Stimulated activated CD8-positive, alpha-beta memory T cell treated with anti-CD3 and anti-CD28 coated beads, Interleukin-2, amount 100 ng/mL, for 1 hour (primary cell): ENCODE measurements at regions not wholly inside any gene's neighbourhood (a gene's known extent, or its start where the extent isn't known, plus 50 kb on each side); places are given as distances from the start of the nearest gene placed in this dataset.
A peak's percentile ranks its signal among the peaks of the same experiment; 100 is the strongest.

ENCODE experiments used
- DNase-seq, 2 donors: peaks; one replicate each; pipeline ENCODE4 v3.0.0-alpha.2; 2020; ENCODE audit warnings: low read depth in 2 of 2

- DNase-seq, result peak; percentile 14 to 35
These were observed 51.1 kb upstream of the EED start for GRCh38 chr11:86193297-86194095.

DNA sequence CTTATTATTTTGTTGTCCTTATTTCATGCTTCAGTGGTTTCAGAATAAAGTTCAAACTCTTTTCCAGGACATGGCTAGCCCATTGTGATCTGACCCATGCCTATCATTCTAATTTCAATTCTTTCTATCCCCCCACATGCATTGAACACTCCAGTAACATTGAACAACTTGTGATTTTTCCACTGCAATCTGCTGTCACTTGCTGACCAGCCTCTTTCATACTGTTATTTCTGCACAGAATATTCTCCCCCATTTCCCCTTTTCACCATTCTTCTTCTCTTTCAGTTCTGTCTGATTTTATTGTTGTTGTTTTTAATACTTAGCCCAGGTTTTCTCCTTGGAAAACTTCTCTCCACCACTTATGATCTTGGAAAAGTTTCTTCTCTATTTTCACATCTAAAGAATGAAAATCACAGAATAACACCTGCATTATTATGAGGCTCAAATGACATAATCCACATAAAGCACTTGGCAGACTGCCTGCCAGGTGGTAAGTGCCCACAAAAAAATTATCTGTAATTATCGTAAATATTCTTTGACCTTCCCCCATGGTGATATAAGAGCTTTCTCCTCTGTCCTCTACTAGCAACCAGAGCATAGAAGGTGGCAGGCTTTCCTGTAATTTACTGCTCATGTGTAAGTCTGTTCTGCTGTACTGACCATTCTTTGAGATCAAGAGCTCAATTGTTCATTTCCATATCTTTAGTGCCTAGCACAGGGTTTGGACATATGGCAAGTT, 51.9 kb upstream of the EED start:
- no peak for DNase-seq

DNA sequence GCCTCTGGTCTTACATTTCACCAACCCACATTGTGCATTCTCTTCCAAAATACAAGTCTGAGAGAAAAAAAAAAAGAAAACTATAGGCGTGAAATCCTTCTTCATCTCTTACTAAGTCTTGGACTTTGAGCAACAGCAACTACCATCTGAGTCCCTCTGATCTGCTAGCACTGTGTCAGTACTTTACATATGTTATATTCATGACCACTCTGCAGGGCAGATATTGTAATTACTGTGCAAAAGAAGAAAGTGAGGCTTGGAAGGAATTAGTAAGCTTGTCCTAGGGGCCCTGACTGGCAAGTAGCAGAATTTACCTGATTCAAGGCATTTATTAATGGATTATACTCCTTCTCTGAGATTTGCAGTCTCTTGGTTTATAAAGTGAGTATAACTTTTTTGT, 52.7 kb upstream of the EED start:
- no peak for DNase-seq

- no peak for DNase-seq
These were observed 57.5 kb upstream of the EED start for GRCh38 chr11:86187027-86187426.

DNA sequence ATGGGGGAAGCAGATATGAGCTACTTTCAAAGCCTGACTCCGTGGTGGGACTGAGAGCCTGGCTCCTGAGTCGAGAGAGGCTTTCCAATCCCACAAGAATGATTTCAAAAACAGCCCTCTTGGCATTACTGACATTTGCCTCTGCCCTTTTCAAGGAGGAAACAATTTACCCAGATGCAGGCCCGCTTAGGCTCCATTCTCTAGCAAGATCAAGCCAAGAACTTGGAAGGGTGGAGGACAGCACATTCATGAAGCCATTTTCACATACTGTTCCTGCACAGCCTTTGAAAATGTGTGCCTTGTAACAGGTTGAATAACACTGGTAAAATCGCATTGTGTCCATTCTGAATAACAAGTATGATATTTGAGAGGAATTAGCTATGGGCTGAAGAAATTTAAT, 58.2 kb upstream of the EED start:
- DNase-seq, result no peak

DNA sequence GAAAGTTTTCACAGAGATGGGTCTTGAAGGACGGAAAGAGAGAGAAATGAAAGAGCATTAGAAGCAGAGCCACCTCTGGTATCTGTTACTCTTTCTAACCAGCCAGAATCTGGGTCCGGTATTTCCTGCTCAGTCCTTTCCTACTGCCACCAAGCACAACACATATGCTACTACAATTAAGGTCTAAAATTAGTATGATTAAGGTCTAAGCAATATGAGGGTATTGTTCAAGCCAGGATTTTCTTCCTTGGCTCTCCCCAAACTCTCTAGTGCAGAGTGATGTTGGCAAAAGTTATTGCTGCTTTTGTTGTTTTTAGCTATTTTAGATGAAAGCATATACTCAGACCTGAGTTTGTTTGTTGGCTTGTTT, 59.2 kb upstream of the EED start:
- no peak for DNase-seq

DNA sequence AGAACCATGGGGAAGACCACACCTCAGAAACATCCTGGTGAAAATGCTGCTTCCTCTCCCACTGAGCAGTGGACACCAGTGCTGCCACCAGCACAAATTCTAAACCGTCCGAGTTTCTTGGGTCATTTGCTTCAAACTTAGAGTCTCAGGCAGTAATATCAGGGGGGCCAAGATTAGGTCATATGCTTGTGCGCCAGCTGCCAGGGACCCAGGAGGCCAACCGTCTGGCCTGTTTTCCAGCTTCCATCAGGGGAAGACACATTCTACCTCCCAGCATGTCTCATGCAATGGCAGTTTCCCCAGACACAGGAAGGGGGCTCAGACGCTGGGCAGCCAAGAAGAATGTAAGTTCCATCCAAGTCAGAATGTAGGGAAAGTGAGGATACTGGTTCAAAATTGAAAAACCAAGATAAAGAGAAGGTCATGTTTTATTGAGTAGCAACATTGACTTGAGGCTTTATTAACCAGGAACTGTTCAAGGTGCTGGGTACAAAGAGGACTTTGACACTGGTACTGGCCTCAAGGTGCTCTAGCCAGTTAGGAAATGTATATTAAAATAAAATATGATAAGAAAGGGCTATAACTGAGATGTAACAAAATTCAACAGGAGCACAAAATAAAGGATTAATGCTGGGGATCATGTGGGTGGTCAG, 59.7 kb upstream of the EED start:
- DNase-seq, result no peak

- DNase-seq, result no peak
These were observed 60.9 kb upstream of the EED start for GRCh38 chr11:86183694-86184093.

GRCh38 chr11:86182976-86183584, 61.5 kb upstream of the EED start:
- peak in 1 of 2 donors; percentile 15 for DNase-seq

- DNase-seq, result no peak
These were observed 63.2 kb upstream of the EED start for GRCh38 chr11:86181379-86181778.

- DNase-seq, result no peak
These were observed 63.7 kb upstream of the EED start for GRCh38 chr11:86180851-86181250.

DNA sequence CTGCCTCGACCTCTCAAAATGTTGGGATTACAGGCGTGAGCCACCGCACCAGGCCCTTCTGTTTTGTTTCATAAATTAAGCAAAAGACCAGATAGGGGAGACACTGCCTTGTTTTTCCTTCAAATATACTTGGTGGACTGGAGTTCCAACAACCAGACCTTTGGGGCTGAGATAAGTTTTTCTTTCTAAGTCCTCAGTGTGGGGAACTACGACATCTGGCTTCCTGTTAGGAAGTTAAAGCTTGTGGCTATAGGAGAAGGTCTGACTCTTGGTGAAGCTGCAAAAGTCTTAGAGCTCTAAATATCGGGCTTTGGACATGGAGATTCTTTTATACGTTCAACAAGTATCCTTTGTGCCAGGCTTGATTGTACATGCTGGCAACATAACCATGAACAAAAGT, 64.1 kb upstream of the EED start:
- DNase-seq, result no peak

- DNase-seq, result no peak
These were observed 64.9 kb upstream of the EED start for GRCh38 chr11:86179646-86180064.

DNA sequence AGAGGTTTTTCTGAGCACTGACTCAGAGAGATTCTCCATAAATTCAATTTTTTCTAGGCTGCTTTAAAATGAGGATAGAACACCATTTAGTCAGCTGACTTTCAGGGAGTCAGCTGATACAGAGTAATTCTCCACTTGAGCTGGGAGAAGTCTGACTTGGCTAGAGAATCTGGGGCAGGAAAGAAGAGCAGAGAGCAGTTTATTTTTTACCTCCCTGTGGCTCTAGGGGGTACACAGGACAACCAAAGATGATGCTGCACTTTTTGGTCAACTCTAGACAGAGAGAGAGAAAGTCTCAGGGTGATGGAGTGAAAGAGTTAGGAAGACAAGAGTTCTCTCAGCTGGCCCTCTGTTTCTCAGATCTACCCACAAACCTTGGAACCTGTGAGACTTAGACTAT, 67.3 kb upstream of the EED start:
- no peak for DNase-seq

DNA sequence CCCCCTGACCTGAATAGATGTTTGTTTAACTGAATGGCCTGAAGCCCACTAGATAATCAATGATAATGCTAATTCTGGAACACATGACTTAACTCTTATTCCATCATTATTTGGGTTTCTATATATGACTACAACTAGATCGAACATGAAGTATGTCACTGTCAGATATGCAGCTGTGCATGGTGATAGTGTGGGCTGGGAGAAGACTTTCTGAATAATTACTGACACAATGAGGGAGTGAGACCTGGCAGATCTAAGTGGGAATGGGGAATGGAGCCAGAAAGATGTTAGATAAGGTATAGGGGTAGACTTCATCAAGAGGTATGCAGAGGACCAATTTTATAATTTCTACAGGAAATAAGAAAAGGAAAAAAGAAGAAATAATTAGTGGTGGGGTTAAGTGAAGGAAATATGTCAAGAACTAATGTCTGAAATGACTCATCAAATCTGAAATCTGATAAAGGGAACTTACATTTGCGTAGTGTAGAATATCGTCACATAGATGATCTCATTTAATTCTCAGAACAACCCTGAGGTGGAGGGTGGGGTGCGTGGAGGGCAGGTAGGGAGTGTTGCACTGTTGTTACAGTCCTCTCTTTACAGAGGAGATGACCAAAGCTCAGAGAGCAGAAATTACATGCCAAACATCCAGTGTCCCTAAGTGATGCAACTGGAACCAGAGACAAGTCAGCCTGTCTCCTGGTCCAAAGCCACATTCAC, 68.2 kb upstream of the EED start:
- no peak for DNase-seq

GRCh38 chr11:86175626-86176025, 68.9 kb upstream of the EED start:
- DNase-seq, result no peak

DNA sequence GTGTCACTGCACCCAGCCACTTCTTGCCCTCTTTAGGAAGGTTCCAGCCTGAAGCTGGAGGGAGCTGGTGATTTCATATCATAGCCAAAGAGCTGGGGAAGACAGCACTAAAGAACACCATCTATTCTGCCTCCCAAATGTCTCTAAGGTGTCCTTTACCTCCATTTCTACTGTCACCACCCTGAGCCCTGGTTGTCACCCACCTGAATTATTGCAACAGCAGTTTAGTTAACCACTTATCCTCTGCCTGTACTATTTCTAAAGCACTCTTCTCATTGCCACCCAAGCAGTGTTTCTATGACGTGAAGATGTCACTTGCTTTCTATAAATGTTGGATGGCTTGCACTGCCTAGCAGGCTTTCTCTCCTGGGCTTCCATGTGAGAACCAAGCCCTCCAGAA, 69.4 kb upstream of the EED start:
- DNase-seq, result no peak

DNA sequence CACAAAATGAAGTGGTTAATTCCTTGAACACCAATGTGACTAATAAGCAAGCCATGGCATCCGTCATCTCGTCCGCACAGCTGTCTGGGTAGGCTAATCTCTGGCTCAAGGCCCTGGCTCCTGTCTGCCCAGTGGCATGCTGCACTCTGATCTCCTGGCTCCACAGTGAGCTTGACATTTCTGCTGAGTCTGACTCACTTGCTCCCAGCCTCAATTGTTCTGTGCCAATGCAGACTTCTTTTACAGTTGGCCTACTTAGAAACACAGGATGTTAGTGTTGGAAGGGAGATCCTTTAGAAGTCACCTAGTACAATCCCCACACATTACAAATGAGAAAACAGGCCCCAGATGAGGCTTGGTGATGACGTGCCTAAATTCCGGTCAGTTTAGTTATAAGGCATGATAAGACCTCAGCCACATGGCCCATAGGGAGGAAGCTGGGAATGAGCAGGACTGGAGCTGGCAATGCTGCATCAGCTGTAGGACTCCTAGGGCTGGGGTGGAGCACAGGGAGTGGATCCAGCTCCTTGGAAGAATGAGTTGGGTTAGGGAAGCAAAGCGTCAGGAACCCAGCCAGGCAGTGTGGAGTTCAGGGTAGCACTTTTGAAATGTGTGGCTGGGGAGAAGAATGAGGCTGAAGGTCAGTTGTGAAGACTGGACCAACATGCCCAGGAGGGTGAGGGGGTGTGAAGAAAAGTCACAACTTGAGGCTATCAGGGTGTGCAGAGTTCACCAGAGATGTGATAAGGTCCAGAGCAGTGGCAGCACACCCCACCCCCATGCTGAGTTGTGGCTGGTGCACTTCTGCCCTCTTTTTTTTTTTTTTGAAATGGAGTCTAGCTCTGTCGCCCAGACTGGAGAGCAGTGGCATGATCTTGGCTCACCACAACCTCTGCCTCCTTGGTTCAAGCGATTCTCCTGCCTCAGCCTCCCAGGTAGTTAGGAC, 70.2 kb upstream of the EED start:
- DNase-seq, result no peak

GRCh38 chr11:86172894-86173293, 71.7 kb upstream of the EED start:
- no peak for DNase-seq

DNA sequence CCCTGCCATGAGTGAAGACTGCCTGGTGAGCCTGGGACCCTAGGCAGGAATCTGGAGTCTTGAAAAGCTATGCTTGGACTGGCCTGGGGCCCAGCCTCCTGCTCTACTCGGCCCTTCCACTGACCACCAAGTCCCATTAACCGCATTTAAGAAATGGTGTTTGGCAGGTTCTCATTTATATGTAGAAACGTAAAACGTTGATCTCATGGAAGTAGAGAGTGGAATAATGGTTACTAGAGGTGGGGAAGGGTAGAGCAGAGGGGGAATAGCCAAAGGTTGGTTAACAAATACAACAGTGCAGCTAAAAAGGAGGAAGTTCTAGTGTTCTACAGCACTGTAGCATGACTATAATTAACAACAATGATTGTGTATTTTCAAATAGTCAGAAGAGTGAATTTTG, 72.9 kb upstream of the EED start:
- no peak for DNase-seq
